ENCODE measurements at regions not wholly inside any gene's neighbourhood (a gene's known extent, or its start where the extent isn't known, plus 50 kb on each side); places are given as distances from the start of the nearest gene placed in this dataset.
A peak's percentile ranks its signal among the peaks of the same experiment; 100 is the strongest.

GRCh38 chr2:153623020-153623419, 144.5 kb upstream of the RPRM start:
- no peaks in the 10 kb centered on the region for H3K27me3 Mint-ChIP-seq
- no peak overlapping the region for H3K27ac Mint-ChIP-seq
- Histone ChIP-seq H3K9me3 (ENCODE audit: control insufficient read depth in 2 of 2, low read length in 2 of 2) (peaks cover 0 to 4% of the 10 kb centered on the region in 2 experiments), H3K36me3 (ENCODE audit: control insufficient read depth, insufficient read depth, low read length) (no peaks in the 10 kb centered on the region), H3K27ac (ENCODE audit: insufficient read depth, low read length, poor library complexity, severe bottlenecking) (no peak overlapping the region), H3K4me1 (ENCODE audit: control insufficient read depth, insufficient read depth, low read length, poor library complexity, severe bottlenecking) (no peaks in the 10 kb centered on the region), H3K4me3 (ENCODE audit: low read depth, low read length) (no peak overlapping the region), H3K27me3 (ENCODE audit: control insufficient read depth, insufficient read depth, low read length) (no peaks in the 10 kb centered on the region)
- no peak overlapping the region for H3K4me3 Mint-ChIP-seq
- H3K4me1 Mint-ChIP-seq, result no peaks in the 10 kb centered on the region
- no peaks in the 10 kb centered on the region for H3K36me3 Mint-ChIP-seq
- DNase-seq, result no peak
- H3K9me3 Mint-ChIP-seq, result peaks cover 0 to 18% (median 4%) of the 10 kb centered on the region in 7 donors
- no peak for ATAC-seq (ENCODE audit: low read depth in 2 of 2)

- Histone ChIP-seq H3K36me3 (ENCODE audit: control insufficient read depth, insufficient read depth, low read length) (no peaks in the 10 kb centered on the region), H3K4me1 (ENCODE audit: control insufficient read depth, insufficient read depth, low read length, poor library complexity, severe bottlenecking) (no peaks in the 10 kb centered on the region), H3K4me3 (ENCODE audit: low read depth, low read length) (no peak overlapping the region), H3K9me3 (ENCODE audit: control insufficient read depth in 2 of 2, low read length in 2 of 2) (no peaks in the 10 kb centered on the region), H3K27me3 (ENCODE audit: control insufficient read depth, insufficient read depth, low read length) (no peaks in the 10 kb centered on the region), H3K27ac (ENCODE audit: insufficient read depth, low read length, poor library complexity, severe bottlenecking) (no peak overlapping the region)
- Mint-ChIP-seq H3K9me3 (peaks cover 0 to 6% (median under 1%) of the 10 kb centered on the region in 7 donors), H3K27ac (no peak overlapping the region), H3K4me3 (no peak overlapping the region), H3K36me3 (no peaks in the 10 kb centered on the region), H3K4me1 (no peaks in the 10 kb centered on the region), H3K27me3 (no peaks in the 10 kb centered on the region)
- DNase-seq (no peak), ATAC-seq (ENCODE audit: low read depth in 2 of 2) (no peak)
Observed at GRCh38 chr2:153626676-153627075, 148.1 kb upstream of the RPRM start.

GRCh38 chr2:153635494-153635893, 156.9 kb upstream of the RPRM start:
- Histone ChIP-seq H3K27ac (ENCODE audit: insufficient read depth, low read length, poor library complexity, severe bottlenecking) (no peak overlapping the region), H3K9me3 (ENCODE audit: control insufficient read depth in 2 of 2, low read length in 2 of 2) (no peaks in the 10 kb centered on the region), H3K4me1 (ENCODE audit: control insufficient read depth, insufficient read depth, low read length, poor library complexity, severe bottlenecking) (no peaks in the 10 kb centered on the region), H3K36me3 (ENCODE audit: control insufficient read depth, insufficient read depth, low read length) (no peaks in the 10 kb centered on the region), H3K27me3 (ENCODE audit: control insufficient read depth, insufficient read depth, low read length) (no peaks in the 10 kb centered on the region), H3K4me3 (ENCODE audit: low read depth, low read length) (no peak overlapping the region)
- Mint-ChIP-seq H3K4me3 (no peak overlapping the region), H3K4me1 (no peaks in the 10 kb centered on the region), H3K27ac (peak overlapping the region in 1 of 3 donors; percentile 24), H3K9me3 (peaks cover 0 to 11% (median 6%) of the 10 kb centered on the region in 7 donors), H3K27me3 (no peaks in the 10 kb centered on the region), H3K36me3 (no peaks in the 10 kb centered on the region)
- ATAC-seq (ENCODE audit: low read depth in 2 of 2) (no peak), DNase-seq (no peak)

GRCh38 chr2:153641046-153641445, 162.5 kb upstream of the RPRM start:
- no peaks in the 10 kb centered on the region for H3K36me3 Mint-ChIP-seq
- no peak overlapping the region for H3K27ac Mint-ChIP-seq
- no peaks in the 10 kb centered on the region for H3K4me1 ChIP-seq (ENCODE audit: control insufficient read depth, insufficient read depth, low read length, poor library complexity, severe bottlenecking)
- no peak overlapping the region for H3K4me3 Mint-ChIP-seq
- H3K27me3 Mint-ChIP-seq, result no peaks in the 10 kb centered on the region
- no peaks in the 10 kb centered on the region for H3K36me3 ChIP-seq (ENCODE audit: control insufficient read depth, insufficient read depth, low read length)
- no peak for DNase-seq
- H3K9me3 ChIP-seq (ENCODE audit: control insufficient read depth in 2 of 2, low read length in 2 of 2), result no peaks in the 10 kb centered on the region
- H3K4me1 Mint-ChIP-seq, result no peaks in the 10 kb centered on the region
- H3K9me3 Mint-ChIP-seq, result peaks cover 0 to 25% (median 4%) of the 10 kb centered on the region in 7 donors
- no peaks in the 10 kb centered on the region for H3K27me3 ChIP-seq (ENCODE audit: control insufficient read depth, insufficient read depth, low read length)
- H3K4me3 ChIP-seq (ENCODE audit: low read depth, low read length), result no peak overlapping the region
- no peak overlapping the region for H3K27ac ChIP-seq (ENCODE audit: insufficient read depth, low read length, poor library complexity, severe bottlenecking)
- no peak for ATAC-seq (ENCODE audit: low read depth in 2 of 2)

- no peaks in the 10 kb centered on the region for H3K27me3 ChIP-seq (ENCODE audit: control insufficient read depth, insufficient read depth, low read length)
- H3K36me3 ChIP-seq (ENCODE audit: control insufficient read depth, insufficient read depth, low read length), result no peaks in the 10 kb centered on the region
- Mint-ChIP-seq H3K9me3 (peaks cover 0 to 16% (median 3%) of the 10 kb centered on the region in 7 donors), H3K27ac (no peak overlapping the region), H3K4me3 (no peak overlapping the region), H3K4me1 (no peaks in the 10 kb centered on the region), H3K27me3 (no peaks in the 10 kb centered on the region), H3K36me3 (no peaks in the 10 kb centered on the region)
- DNase-seq, result no peak
- no peak for ATAC-seq (ENCODE audit: low read depth in 2 of 2)
- H3K9me3 ChIP-seq (ENCODE audit: control insufficient read depth in 2 of 2, low read length in 2 of 2), result no peaks in the 10 kb centered on the region
- H3K4me1 ChIP-seq (ENCODE audit: control insufficient read depth, insufficient read depth, low read length, poor library complexity, severe bottlenecking), result no peaks in the 10 kb centered on the region
- H3K27ac ChIP-seq (ENCODE audit: insufficient read depth, low read length, poor library complexity, severe bottlenecking), result no peak overlapping the region
- no peak overlapping the region for H3K4me3 ChIP-seq (ENCODE audit: low read depth, low read length)
Observed at GRCh38 chr2:153644955-153645354, 166.4 kb upstream of the RPRM start.

DNA sequence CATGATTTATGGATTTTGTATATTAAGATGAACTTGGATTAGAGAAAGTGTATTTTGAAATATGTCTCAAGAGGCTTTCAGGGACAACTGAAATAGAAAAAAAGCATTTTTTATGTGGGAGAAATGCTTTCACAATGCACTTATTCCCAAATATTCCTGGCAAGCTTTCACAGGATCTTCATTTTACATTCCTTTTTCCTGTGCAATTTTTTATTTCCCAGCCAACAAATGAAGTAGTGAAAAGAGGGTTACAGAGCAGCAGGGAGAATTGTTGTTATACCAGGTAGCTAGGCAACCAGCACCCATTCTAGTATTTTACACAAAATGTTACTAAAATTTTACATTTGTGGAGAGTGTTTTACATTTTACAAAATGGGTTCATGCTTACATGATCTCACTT, 167.0 kb upstream of the RPRM start:
- no peaks in the 10 kb centered on the region for H3K9me3 ChIP-seq (ENCODE audit: control insufficient read depth in 2 of 2, low read length in 2 of 2)
- Mint-ChIP-seq H3K36me3 (no peaks in the 10 kb centered on the region), H3K27ac (no peak overlapping the region), H3K27me3 (no peaks in the 10 kb centered on the region), H3K4me1 (no peaks in the 10 kb centered on the region), H3K9me3 (peaks cover 0 to 14% (median 3%) of the 10 kb centered on the region in 7 donors), H3K4me3 (no peak overlapping the region)
- no peaks in the 10 kb centered on the region for H3K27me3 ChIP-seq (ENCODE audit: control insufficient read depth, insufficient read depth, low read length)
- no peak for ATAC-seq (ENCODE audit: low read depth in 2 of 2)
- H3K27ac ChIP-seq (ENCODE audit: insufficient read depth, low read length, poor library complexity, severe bottlenecking), result no peak overlapping the region
- no peaks in the 10 kb centered on the region for H3K4me1 ChIP-seq (ENCODE audit: control insufficient read depth, insufficient read depth, low read length, poor library complexity, severe bottlenecking)
- H3K4me3 ChIP-seq (ENCODE audit: low read depth, low read length), result no peak overlapping the region
- no peak for DNase-seq
- H3K36me3 ChIP-seq (ENCODE audit: control insufficient read depth, insufficient read depth, low read length), result no peaks in the 10 kb centered on the region

DNA sequence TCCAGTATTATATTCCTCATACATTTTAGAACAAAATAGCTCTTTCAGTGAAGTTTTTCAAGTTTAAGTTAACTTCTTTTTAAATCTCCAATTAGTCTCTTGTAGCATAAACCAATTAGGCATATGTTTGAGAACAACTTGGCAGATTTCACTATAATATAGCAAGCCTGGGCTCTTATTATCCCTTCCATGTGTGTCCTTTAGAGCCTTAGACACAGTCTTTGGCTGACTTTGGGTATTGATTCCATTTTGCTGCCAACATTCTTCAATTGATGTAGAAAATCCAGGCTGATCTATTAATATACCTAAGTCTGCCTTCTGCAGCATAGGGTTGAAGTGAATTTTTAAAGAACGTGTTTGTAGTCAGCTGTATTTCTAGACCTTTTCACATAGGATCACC, 179.1 kb upstream of the RPRM start:
- DNase-seq (no peak), ATAC-seq (ENCODE audit: low read depth in 2 of 2) (no peak)
- no peaks in the 10 kb centered on the region for H3K27me3 Mint-ChIP-seq
- H3K4me1 ChIP-seq (ENCODE audit: control insufficient read depth, insufficient read depth, low read length, poor library complexity, severe bottlenecking), result no peaks in the 10 kb centered on the region
- H3K36me3 ChIP-seq (ENCODE audit: control insufficient read depth, insufficient read depth, low read length), result no peaks in the 10 kb centered on the region
- no peak overlapping the region for H3K27ac ChIP-seq (ENCODE audit: insufficient read depth, low read length, poor library complexity, severe bottlenecking)
- H3K4me3 Mint-ChIP-seq, result no peak overlapping the region
- no peak overlapping the region for H3K27ac Mint-ChIP-seq
- no peaks in the 10 kb centered on the region for H3K36me3 Mint-ChIP-seq
- no peaks in the 10 kb centered on the region for H3K4me1 Mint-ChIP-seq
- H3K4me3 ChIP-seq (ENCODE audit: low read depth, low read length), result no peak overlapping the region
- peaks cover 3 to 19% (median 6%) of the 10 kb centered on the region in 7 donors for H3K9me3 Mint-ChIP-seq
- no peaks in the 10 kb centered on the region for H3K9me3 ChIP-seq (ENCODE audit: control insufficient read depth in 2 of 2, low read length in 2 of 2)
- no peaks in the 10 kb centered on the region for H3K27me3 ChIP-seq (ENCODE audit: control insufficient read depth, insufficient read depth, low read length)

- no peak for ATAC-seq (ENCODE audit: low read depth in 2 of 2)
- Histone ChIP-seq H3K36me3 (ENCODE audit: control insufficient read depth, insufficient read depth, low read length) (no peaks in the 10 kb centered on the region), H3K4me1 (ENCODE audit: control insufficient read depth, insufficient read depth, low read length, poor library complexity, severe bottlenecking) (no peaks in the 10 kb centered on the region), H3K9me3 (ENCODE audit: control insufficient read depth in 2 of 2, low read length in 2 of 2) (peaks cover 0 to 6% of the 10 kb centered on the region in 2 experiments), H3K27me3 (ENCODE audit: control insufficient read depth, insufficient read depth, low read length) (no peaks in the 10 kb centered on the region), H3K27ac (ENCODE audit: insufficient read depth, low read length, poor library complexity, severe bottlenecking) (no peak overlapping the region), H3K4me3 (ENCODE audit: low read depth, low read length) (no peak overlapping the region)
- peaks cover 4 to 26% (median 6%) of the 10 kb centered on the region in 7 donors for H3K9me3 Mint-ChIP-seq
- no peaks in the 10 kb centered on the region for H3K36me3 Mint-ChIP-seq
- no peaks in the 10 kb centered on the region for H3K4me1 Mint-ChIP-seq
- no peak overlapping the region for H3K4me3 Mint-ChIP-seq
- H3K27me3 Mint-ChIP-seq, result no peaks in the 10 kb centered on the region
- DNase-seq, result no peak
- no peak overlapping the region for H3K27ac Mint-ChIP-seq
Observed at GRCh38 chr2:153661801-153662200, 183.2 kb upstream of the RPRM start.
